H1 (cell line): ENCODE measurements at regions not wholly inside any gene's neighbourhood (a gene's known extent, or its start where the extent isn't known, plus 50 kb on each side); places are given as distances from the start of the nearest gene placed in this dataset.

ENCODE experiments used
- CBX5 ChIP-seq: fragments of 300-800, 300-1000 bp; sonication (generic); IDR thresholded peaks from 2 replicates; pipeline ENCODE4 v1.7.1; 2016; ENCODE audit warnings: antibody characterized with exemption, low read length, low read depth
- CTCF ChIP-seq, 3 experiments: IDR thresholded peaks; 1 replicate in 2 of 3; 2 replicates in 1 of 3; pipeline versions ENCODE4 v1.5.1 to v1.6.1; 2011; ENCODE audit warnings: low read length in 3 of 3, mild to moderate bottlenecking in 3 of 3, inconsistent platforms in 2 of 3, low read depth in 1 of 3, moderate library complexity in 1 of 3; ENCODE audit not compliant: insufficient read depth in 1 of 3; ENCODE audit errors: control extremely low read depth in 1 of 3
- EP300 ChIP-seq, 2 experiments: IDR thresholded peaks; 1 replicate in 1 of 2; 2 replicates in 1 of 2; pipeline ENCODE4 v1.6.1; 2011 to 2012; ENCODE audit warnings: low read depth in 2 of 2, low read length in 2 of 2, mild to moderate bottlenecking in 2 of 2, borderline replicate concordance in 1 of 2, inconsistent platforms in 1 of 2, moderate library complexity in 1 of 2
- GTF2F1 ChIP-seq: IDR thresholded peaks from 2 replicates; pipeline ENCODE4 v1.6.1; 2012; ENCODE audit warnings: low read depth, low read length, improper control_type of control experiment, borderline replicate concordance
- KDM4A ChIP-seq: IDR thresholded peaks from one replicate; pipeline ENCODE4 v1.7.1; 2012; ENCODE audit warnings: low read depth, mild to moderate bottlenecking, moderate library complexity, low read length, inconsistent platforms; ENCODE audit not compliant: severe bottlenecking
- PHF8 ChIP-seq: fragments of 200-600 bp; sonication (generic); conservative IDR thresholded peaks from 2 replicates; pipeline ENCODE4 v1.7.1; 2012; ENCODE audit warnings: low read depth, mild to moderate bottlenecking, inconsistent platforms, low read length, moderate library complexity
- POLR2AphosphoS5 ChIP-seq: IDR thresholded peaks from 2 replicates; pipeline ENCODE4 v1.6.1; 2011; ENCODE audit warnings: low read depth, low read length
- RAD21 ChIP-seq, 2 experiments: IDR thresholded peaks in 1 of 2; conservative IDR thresholded peaks in 1 of 2; 2 replicates each; pipeline ENCODE4 v1.6.1; 2011; ENCODE audit warnings: low read depth in 2 of 2, low read length in 2 of 2, improper control_type of control experiment in 1 of 2, inconsistent platforms in 1 of 2, mild to moderate bottlenecking in 1 of 2, moderate library complexity in 1 of 2
- RFX5 ChIP-seq: IDR thresholded peaks from 2 replicates; pipeline ENCODE4 v1.6.1; 2011; ENCODE audit warnings: low read depth, low read length, improper control_type of control experiment, borderline replicate concordance
- RNF2 ChIP-seq: fragments of 200-900, 300-1000 bp; sonication (generic); IDR thresholded peaks from 2 replicates; pipeline ENCODE4 v1.7.1; 2016; ENCODE audit warnings: borderline replicate concordance, low read depth, mild to moderate bottlenecking, antibody characterized with exemption, low read length; ENCODE audit not compliant: poor library complexity, severe bottlenecking; ENCODE audit errors: missing control alignments
- TAF1 ChIP-seq: IDR thresholded peaks from 2 replicates; pipeline ENCODE4 v1.6.1; 2011; ENCODE audit warnings: mild to moderate bottlenecking, low read depth, low read length
- TCF12 ChIP-seq: IDR thresholded peaks from 2 replicates; pipeline ENCODE4 v1.6.1; 2011; ENCODE audit warnings: low read depth, mild to moderate bottlenecking, low read length
- ZNF274 ChIP-seq: IDR thresholded peaks from 2 replicates; pipeline ENCODE4 v1.7.0; 2012; ENCODE audit warnings: low read length, borderline replicate concordance; ENCODE audit errors: extremely low read depth

GRCh38 chr13:78499802-78500201 lies 103.5 kb downstream of the POU4F1 start:
- no peak for TF ChIP-seq CTCF (IDR thresholded peaks at IDR 0.05; ENCODE audit: control extremely low read depth in 1 of 3, insufficient read depth in 1 of 3, low read depth in 1 of 3, low read length in 3 of 3)
- no peak for TF ChIP-seq PHF8
- TF ChIP-seq RNF2 = no peak
- TF ChIP-seq RFX5 = no peak
- no peak for TF ChIP-seq KDM4A
- TF ChIP-seq ZNF274 = no peak
- TF ChIP-seq EP300 (IDR thresholded peaks at IDR 0.05; ENCODE audit: borderline replicate concordance in 1 of 2, low read depth in 2 of 2, low read length in 2 of 2) = no peak
- no peak for TF ChIP-seq TAF1
- TF ChIP-seq RAD21 (IDR thresholded peaks at IDR 0.05 in 1 of 2, conservative IDR thresholded peaks at IDR 0.05 in 1 of 2; ENCODE audit: low read depth in 2 of 2, low read length in 2 of 2) = no peak
- no peak for TF ChIP-seq TCF12
- TF ChIP-seq CBX5 = no peak
- TF ChIP-seq POLR2AphosphoS5 = no peak
- no peak for TF ChIP-seq GTF2F1
